ENCODE measurements at regions not wholly inside any gene's neighbourhood (a gene's known extent, or its start where the extent isn't known, plus 50 kb on each side); places are given as distances from the start of the nearest gene placed in this dataset.
"Not testable (repeated sequence)": the region's sequence is repeated elsewhere in the genome, so short reads cannot be mapped to it uniquely, and the experiment has no call there.

DNA sequence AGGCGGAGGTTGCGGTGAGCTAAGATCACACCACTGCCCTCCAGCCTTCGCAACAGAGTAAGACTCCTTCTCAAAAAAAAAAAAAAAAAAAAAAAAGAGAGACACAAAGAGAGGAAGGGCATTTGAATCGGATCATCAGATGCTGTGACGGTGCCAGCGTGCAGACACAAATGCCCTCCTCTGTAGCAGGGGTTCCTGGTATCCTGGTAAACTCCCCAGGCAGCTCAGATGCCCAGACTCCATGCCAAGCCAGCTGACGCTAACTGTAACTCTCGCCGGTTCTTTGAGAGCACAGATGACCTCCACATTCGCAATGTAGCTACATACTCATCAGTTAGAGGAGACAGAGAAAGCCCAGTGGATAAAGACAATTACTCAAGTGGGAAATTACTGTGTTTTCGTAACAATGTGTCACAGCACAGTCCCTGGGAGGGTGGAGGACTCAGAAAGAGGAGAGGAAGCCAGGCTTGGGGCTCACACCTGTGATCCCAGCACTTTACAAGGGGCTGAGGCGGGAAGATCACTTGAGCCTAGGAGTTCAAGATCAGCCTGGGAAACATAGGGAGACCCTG lies 153.1 kb downstream of the BRD1 start:
- DNase-seq, result no peak

DNA sequence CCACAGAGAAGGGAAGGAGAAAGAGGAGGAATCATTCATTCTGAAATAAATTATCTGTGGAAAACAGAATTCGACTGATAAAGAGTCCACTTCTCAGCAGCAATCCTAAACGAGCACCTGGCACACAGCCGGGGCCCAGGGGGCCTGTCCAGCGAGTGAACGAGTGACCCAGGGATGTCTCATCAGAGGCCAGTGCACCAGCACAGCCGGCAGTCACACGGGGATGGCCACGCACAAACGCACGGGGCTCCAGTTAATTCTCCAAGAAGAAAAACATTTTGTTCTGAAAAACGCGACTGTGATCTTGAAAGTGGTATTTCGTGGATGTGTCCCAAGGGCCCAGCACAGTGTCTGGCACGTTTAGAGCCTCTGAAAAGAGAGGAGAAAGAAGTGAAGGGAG lies 154.6 kb downstream of the BRD1 start:
- DNase-seq, result no peak

DNA sequence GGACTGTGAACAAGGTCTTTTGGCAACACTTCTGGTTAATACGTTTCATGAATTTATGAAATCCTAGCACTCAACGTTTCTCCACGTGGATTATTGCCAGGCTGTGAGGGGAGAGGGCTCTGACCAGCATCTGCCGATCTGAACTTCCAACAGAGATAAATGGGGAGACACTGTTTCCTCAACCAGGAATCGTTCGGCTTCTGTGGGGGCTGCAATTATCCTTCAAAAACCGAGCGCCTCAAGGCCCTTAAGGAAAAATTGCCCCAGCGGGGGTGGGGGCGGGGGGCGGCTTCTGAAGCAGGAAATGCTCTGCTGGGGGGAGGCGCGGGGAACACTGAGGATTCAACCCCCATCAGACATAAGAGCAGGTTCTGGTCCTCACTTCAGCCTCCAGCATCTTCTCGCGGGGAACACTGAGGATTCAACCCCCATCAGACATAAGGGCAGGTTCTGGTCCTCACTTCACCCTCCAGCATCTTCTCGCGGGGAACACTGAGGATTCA lies 155.6 kb downstream of the BRD1 start:
- no peak for DNase-seq

DNA sequence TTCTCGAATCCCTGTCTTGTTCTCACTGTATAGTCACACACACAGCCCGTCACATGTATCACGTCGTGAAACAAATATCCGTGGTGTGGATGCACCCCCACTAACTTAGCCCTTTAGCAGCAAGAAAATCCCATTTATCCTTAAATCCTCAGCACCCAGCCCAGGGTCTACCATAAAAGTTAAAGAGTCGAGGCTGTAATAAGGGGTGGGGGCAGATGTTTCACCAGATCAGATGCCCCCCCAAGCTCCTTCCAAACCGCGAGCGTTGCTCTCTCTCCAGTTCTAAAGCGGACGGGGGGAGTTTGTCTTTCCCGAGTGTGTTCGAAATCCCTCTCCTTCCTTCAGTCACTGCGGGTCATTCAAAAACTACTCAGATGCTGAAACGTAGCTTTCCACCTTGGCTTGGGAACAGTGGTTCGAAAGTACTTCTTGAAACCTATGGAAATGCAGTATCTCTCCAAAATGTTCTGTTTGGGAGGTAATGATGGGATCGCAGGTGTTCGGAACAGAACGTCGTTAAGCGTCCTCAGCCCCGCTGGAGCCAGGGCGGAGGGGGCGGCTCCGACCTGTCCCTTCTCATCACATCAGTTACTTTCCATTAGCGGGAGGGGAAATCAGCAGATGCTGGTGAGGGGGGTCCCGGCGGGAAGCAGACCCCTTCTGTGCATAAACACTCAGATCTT lies 156.2 kb downstream of the BRD1 start:
- no peak for DNase-seq

DNA sequence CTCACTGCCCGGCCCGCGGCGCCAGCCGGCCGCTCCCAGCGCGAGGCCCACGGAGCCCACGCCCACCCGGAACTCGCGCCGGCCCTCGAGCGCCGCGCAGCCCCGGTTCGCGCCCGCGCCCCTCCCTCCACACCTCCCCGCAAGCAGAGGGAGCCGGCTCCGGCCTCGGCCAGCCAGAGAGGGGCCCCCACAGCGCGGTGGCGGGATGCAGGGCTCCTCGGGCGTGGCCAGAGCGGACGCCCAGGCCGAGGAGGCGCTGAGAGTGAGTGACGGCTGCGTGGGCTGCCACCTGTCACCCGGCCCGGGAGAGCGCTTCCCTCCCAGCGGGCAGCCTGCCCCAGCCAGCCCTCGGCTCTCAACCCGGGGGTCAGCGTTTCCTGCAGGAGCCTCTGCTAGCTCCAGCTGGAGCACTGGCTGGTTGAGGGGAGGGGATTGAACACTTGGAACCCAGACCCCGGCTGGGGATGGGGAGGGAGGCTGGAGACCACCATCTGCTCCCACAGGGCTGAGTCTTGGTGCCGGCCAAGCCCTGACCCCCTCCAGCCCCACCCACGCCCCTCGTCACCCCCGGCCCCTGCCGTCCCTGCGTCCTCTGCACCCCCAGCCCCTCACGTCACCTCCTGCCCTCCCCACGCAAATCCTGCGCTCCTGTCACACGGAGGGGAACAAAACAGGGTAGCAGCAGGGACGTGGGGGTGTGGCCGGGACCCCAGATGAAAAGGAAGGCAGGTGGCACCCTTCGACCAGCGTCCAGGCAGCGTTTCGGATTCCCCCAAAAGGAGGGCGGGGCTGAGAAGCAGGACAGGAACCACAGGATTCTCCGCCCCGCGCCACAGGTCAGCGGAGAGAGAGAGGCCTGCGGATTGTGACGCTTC lies 157.0 kb downstream of the BRD1 start:
- DNase-seq, result no peak

DNA sequence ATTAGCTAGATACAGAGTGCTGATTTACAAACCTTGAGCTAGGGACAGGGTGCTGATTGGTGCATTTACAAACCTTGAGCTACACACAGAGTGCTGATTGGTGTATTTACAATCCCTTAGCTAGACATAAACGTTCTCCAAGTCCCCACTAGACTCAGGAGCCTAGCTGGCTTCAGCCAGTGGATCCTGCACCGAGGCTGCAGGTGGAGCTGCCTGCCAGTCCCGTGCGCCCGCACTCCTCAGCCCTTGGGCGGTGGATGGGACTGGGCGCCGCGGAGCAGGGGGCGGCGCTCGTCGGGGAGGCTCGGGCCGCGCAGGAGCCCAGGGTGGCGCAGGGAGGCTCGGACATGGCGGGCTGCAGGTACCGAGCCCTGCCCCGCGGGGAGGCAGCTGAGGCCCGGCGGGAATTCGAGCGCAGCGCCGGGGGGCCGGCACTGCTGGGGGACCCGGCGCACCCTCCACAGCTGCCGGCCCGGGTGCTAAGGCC lies 157.7 kb downstream of the BRD1 start:
- DNase-seq, result not testable (repeated sequence)

DNA sequence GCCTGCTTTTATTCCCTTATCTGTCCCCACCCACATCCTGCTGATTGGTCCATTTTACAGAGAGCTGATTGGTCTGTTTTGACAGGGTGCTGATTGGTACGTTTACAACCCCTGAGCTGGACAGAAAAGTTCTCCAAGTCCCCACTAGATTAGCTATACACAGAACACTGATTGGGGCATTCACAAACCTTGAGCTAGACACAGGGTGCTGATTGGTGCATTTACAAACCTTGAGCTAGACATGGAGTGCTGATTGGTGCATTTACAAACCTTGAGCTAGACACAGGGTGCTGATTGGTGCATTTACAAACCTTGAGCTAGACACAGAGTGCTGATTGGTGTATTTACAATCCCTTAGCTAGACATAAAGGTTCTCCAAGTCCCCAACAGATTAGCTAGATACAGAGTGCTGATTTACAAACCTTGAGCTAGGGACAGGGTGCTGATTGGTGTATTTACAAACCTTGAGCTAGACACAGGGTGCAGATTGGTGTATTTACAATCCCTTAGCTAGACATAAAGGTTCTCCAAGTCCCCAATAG lies 158.2 kb downstream of the BRD1 start:
- not testable (repeated sequence) for DNase-seq

DNA sequence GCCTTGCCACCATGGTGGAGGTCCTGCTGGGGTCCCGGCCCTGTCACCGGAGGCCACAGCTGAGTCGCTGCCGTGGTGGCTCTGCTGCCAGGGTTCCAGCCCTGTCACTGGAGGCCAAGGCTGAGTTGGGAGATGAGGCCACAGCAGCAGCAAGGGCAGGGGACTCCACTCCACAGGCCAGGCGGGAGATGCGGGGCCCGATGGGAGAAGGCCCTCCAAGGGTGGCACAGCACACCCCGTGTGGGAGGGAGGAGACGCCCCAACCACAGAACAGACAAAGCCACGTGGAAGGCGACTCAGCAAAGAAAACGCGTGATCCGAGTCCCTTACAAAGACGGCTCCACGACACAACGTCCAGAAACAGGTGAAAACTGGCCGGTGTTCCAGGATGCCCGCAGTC lies 159.3 kb downstream of the BRD1 start:
- DNase-seq, result no peak

DNA sequence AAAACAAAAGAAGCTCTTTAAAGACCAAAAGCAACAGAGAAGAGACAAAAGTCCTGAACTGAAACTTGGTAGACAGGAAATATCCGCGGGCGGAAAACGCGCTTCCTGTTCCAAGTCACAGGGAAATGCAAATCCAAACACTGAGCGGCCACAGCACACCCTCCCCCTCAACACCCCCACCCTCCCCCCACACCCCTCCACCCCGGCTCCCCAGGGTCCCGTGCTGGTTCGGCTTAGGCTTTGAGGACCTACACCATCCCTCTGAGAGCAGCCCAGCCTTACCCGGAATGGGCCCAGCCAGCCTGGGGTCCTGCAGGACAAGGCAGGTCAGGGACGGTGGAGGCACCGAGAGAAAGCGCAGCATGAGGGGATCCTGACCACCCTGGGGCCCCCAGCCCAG lies 160.4 kb downstream of the BRD1 start:
- no peak for DNase-seq

DNA sequence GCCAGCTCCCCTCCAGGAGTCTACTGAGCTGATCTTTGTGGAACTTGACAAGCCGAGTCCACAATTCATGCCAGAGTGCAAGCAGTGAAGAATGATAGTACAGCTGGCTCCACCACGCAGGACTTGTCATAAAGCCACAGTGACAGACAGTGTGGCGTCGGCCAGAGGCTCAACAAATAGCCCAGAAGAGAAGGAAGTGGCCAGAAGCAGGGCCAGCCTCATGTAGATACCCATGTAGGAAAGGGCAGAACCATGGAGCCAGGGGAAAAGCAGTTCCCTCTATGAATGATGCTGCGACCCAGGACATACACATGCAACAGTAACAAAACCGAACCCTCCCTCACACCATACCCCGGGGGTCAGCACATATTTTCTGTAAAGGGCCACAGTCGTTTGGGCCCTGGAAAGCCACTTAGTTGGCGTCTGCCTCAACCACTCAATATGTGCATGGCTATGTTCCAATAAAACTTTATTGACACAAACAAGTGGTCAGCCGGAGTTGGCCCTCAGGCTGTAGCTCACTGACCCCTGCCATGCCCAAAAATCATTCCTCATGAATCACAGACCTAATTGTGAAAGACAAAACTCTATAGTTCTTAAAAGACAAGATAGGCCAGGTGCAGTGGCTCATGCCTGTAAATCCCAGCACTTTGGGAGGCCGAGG lies 161.4 kb downstream of the BRD1 start:
- no peak for DNase-seq

DNA sequence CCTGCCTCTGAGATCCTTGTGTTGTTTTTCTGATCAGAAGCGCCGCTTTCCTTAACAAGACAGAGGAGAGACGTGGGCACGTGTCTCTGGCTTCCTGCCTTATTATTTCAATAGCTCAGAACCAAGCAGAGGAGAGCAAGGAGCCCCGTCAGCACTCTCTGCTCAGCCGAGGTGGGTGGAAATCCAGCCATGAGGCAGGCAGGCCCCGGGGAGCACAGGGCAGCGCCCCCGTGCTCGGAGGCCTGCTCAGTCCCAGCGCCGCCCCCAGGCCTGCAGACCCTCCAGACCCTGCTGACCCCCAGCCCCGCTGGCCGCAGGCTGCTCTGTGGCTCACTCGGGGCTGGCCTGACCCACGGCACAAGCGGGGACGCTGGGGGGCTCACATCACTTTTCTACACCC lies 162.8 kb downstream of the BRD1 start:
- no peak for DNase-seq

DNA sequence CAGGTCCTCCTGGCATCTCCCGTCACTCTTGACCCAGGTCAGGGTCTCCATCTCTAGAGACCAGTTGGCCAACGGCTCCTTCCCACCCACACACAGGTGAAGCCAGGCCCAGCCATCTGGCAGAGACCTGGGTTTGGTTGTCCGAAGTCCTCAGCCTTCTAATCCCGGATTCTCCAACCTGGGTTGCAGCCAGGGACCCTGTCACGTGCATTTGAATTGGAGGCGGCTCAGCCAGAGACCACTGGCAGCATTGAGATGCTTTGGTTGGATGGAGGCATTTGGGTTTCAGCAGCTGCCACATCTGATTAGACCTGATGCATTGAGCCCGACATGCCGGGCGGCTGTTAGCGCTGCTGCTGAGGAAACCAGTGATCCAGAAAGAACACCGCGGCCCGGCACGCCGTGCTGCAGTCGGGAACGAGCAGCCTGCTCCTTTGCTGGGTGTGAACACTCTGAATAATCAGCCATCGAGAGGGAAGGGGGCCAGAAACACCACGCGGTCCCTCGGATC lies 163.2 kb downstream of the BRD1 start:
- no peak for DNase-seq

DNA sequence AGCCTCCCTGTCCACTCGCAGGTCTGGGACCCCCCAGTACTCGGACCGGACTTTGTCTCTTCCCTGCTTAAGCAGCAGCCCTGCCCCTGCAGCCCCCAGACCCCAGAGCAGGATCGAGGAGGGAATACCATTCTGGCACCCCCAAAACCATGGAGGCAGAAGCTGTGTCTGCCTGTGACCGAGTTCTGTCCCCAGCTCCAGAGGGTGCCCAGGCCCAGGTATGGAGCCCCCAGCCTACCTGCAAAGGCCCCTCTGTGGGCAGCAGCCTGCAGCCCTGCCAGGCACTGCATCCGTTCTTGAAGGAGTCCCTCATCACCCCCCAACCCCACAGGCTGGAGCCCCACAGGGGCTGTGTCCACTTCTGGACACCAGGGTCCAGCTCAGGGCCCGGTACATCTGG lies 163.8 kb downstream of the BRD1 start:
- DNase-seq, result no peak

DNA sequence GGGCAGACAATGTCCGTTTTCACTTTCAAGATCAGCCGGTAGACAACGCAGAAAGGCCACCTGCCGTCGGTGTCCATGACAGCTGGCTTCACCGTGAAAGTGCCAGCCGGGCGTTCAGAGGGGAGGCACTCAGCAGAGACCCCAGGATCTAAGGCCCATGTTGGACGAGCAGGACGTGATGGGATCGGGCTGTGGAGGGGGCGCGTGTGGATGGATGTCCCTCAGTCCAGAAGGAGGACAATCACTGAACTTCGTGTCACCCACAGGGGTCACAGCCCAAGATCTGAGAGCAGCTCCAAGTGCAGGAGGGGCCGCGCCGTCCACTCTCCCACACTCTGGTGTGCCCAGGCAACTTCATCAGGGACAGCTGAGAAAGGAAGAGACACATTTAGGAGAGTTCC lies 164.4 kb downstream of the BRD1 start:
- no peak for DNase-seq

DNA sequence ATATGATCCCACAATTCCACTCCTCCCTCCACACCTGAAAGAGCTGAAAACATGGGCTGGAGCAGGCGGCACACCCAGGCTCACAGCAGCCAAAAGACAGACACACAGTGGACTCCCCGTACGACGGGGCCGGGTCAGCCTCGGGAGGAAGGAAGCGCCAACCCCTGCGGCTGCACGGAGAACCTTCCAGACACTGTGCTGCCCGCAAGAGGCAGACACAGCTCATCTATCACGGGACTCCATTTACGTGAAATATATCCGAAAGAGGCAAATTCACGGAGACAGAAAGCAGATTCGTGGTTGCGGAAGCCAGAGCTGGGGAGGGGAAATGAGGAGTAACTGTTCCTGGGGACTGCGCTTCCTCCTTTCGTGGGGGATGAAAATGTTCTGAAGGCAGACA lies 165.0 kb downstream of the BRD1 start:
- no peak for DNase-seq

DNA sequence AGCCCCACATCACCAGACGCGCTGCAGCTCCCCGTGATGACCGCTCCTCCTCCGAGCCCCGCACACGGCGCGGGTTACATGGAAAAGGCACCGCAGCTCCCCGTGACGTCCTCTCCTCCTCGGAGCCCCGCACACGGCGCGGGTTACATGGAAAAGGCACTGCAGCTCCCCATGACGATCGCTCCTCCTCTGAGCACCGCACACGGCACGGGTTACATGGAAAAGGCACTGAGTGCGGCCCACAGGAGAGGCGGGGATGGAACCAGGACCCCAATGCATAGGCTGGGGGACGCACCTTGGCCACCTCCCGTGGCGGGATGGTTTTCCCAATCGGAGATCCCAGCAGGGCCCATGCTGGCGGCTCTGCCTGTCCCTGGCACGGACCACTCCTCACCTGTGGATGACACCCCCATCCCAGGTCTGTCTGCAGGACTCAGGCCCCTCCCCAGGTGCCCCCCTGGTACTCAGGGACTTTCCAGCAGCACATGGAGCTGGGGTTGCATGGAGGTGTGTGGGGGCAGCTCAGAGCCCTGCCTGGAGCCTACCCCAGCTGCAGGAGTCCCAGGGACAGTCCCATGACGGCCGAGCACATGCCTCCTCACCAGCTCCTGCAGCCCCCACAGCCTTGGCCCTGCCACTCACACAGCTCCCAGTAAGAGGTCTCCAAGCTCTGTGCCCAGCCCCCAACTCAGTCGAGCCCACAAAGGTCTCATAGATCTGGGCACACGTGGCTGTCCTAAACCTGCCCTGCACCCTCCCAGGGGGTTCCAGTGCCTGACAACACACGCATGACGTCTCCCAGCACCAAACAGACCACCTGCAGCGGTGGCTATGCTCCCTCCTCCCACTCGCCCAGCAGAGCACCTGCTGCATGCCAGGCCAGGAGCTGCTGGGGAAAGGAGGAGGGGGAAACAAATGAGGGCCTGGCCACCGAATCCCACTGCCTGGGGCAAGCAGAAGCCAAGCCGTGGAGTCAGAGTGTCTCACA lies 166.6 kb downstream of the BRD1 start:
- peak; percentile 2 for DNase-seq

DNA sequence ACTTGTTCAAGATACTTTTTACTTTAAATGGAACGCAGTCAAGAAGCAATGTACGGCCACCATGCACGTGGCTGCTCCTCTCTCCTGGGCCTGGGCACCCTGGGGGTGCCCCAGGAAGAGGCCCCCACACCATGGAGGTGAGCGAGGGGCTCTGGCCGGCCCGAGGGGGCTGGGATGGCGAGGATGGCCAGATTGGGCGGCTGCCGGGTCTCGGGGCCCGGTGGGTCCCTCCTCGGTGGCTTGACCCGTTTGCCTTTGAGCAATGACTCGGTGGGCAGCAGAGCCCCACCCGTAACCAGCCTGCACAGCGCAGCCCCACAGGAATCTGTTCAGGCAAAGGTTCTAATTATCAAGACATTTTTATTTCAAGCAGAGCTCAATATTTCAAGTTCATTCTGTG lies 167.4 kb downstream of the BRD1 start:
- no peak for DNase-seq

DNA sequence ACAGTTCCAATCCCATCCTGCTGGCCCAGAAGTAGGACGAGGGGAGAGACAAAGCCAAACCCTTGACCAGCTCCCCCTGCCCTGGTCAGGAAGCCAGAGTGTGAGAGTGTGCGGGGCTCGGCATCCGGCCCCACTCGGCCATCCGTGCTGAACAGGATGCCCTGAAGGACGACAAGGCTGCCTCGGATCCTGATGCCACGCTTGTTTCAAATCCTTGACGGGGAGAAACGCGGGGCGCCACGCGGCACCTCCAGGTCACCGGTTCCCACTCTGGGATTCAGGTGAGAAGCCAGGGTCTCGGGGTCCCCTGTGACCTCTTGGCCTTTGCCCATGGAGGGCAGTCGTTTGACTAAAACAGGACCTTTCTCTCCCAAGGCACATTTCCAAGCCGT lies 167.8 kb downstream of the BRD1 start:
- DNase-seq, result no peak

DNA sequence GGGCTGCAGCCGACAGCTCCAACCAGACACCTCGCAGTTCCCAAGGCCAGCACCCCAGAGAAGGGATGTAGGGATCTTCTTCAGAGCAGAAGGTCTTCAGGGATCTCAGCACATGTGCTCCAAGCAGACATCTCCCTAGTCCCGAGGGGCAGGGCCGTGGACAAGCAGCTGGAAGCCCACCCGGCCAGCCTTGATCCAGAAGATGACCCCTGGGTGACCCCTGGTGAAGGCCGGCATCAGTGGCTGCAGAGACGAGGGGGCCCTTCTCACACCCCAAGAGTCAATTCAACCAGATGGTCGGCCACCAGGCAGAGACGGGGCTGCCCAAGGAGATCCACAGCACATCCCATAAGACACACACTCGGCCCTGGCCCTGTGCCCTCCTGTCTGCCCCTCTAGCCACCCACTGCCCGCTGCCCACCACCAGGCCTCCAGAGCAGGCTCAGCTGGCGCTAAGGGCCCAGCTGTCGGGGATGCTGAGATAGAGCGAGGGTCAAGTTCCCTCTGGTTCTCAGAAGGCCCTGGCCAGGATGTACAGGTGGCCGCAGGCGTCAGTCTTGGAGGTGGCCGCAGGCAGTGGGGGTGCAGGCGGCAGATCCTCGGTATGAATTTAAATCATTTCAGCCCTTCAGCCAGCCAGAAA lies 168.3 kb downstream of the BRD1 start:
- no peak for DNase-seq

DNA sequence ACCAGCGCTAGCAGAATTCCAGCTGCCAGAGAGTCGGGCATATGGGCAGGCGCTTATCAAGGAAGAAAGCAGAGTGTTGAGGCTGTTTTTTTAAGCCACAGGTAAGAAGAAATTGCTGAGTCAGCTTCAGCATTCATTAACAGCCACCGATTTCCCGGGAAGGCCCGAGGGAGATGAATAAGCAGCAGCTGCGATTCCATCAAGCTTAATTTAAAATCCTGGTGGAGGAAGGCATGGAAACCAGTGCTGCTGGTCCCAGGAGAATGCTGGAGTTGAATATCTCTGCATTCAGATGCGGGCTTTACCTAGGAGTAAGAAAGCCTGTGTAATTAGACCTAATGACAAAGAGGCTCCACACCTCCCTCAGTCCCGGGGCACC lies 168.8 kb downstream of the BRD1 start:
- DNase-seq, result no peak

DNA sequence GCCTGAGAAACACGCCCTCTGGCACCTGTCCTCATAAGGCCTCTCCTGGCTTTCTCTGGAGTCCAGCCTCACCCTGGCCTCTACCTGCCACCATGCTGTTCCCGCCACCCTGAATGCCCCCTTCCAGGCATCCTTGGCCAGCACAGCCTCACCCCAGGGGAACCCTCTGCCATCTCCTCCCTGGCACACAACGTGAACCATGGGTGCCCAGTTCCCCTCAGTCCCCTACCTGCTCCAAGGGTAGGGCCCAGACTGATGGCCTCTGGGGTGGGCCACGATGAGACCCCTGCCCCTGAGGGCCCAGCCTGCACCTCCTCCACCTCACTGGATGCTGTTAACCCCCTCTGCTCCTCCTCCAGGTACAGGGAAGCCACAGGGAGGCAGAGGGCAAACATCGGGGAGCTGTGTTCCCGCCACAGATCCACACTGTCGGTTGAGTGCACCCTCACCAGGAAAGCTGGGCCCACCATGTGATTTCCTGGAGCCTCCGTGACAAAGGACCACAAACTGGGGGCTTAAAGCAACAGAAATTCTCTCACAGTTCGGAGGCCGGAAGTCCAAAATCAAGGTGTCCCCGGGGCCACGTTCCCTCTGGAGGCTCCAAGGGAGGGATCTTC lies 169.6 kb downstream of the BRD1 start:
- DNase-seq, result no peak
